Neuron (in vitro differentiated cells): ENCODE measurements at regions not wholly inside any gene's neighbourhood (a gene's known extent, or its start where the extent isn't known, plus 50 kb on each side); places are given as distances from the start of the nearest gene placed in this dataset.

ENCODE experiments used
- H2AFZ ChIP-seq: one replicate; pipeline ENCODE4 v1.6.1; 2013; ENCODE audit warnings: low read depth, mild to moderate bottlenecking, inconsistent platforms, low read length, moderate library complexity
- H3K27me3 ChIP-seq: one replicate; pipeline ENCODE4 v1.6.1; 2013; ENCODE audit warnings: low read length; ENCODE audit not compliant: insufficient read depth
- H3K36me3 ChIP-seq: one replicate; pipeline ENCODE4 v1.6.1; 2013; ENCODE audit warnings: low read length; ENCODE audit not compliant: insufficient read depth
- H3K4me1 ChIP-seq: one replicate; pipeline ENCODE4 v1.6.1; 2013; ENCODE audit warnings: low read length; ENCODE audit not compliant: insufficient read depth
- H3K4me3 ChIP-seq: 2 replicates; pipeline ENCODE4 v1.5.1; 2013; ENCODE audit warnings: mild to moderate bottlenecking, low read length, moderate library complexity
- H3K9me3 ChIP-seq: one replicate; pipeline ENCODE4 v1.6.1; 2013; ENCODE audit warnings: low read length

- H3K27me3 ChIP-seq = no peaks in the 10 kb centered on the region
- H3K4me1 ChIP-seq = no peaks in the 10 kb centered on the region
- no peak overlapping the region for H3K4me3 ChIP-seq
- no peak overlapping the region for H2AFZ ChIP-seq
- no peaks in the 10 kb centered on the region for H3K9me3 ChIP-seq
- H3K36me3 ChIP-seq = no peaks in the 10 kb centered on the region
Measured at GRCh38 chr4:157674699-157675098, 454.2 kb downstream of the GRIA2 start.

- no peaks in the 10 kb centered on the region for H3K27me3 ChIP-seq
- no peak overlapping the region for H2AFZ ChIP-seq
- no peaks in the 10 kb centered on the region for H3K4me1 ChIP-seq
- H3K9me3 ChIP-seq = no peaks in the 10 kb centered on the region
- H3K4me3 ChIP-seq = no peak overlapping the region
- H3K36me3 ChIP-seq = no peaks in the 10 kb centered on the region
Measured at GRCh38 chr4:157667836-157668235, 447.3 kb downstream of the GRIA2 start.

DNA sequence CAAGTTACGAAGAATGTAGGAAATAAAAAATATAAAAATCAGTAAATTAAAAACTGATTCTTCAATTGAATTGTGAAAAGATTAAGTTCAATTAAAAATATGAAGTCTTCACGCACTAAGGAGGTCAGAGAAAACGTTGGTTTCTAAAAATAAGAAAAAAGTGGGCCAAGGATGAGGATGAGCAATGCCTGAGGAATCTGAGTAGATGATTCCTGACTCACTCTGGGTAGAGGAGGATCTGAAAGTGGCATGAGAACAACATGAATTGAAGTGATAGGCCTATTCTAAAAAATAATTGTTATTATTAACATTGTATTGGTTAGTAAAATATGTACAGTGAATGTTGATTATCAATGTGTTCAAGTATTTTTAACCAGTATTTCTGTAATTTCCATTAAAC, 444.2 kb downstream of the GRIA2 start:
- Histone ChIP-seq H3K4me3 (no peak overlapping the region), H3K36me3 (no peaks in the 10 kb centered on the region), H2AFZ (no peak overlapping the region), H3K4me1 (no peaks in the 10 kb centered on the region), H3K9me3 (no peaks in the 10 kb centered on the region), H3K27me3 (no peaks in the 10 kb centered on the region)

DNA sequence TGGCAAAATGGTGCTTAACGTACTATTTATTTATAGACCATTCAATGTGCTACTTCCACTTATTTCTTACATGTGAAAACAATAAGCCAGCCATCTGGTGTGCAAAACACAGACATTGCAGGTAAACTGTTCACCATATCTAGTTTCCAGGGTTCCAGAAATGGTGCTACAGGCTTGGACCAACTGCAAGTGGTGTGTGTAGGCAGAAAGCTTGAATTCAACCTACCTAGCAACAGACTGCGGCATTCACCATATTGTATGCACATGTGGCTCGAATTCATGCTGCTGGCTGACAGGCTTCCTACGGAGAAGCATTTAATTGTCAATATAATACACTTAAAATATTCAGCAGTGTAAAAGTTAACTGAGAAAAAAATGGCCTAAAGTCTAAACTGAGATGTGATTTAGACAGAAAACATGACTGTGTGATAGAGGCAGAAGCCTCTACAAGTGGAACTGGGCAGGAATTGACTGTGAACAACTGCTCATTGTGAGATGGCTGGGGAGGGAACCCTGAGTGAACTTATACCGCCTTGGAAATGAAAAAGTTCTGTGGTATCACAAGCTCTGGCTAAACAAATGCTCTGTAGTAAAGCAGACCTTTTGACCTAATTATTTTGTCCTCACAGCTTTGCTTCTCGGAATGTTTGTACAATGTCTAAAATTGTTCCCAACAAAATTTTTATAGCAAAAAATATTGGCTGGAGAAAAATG, 434.7 kb downstream of the GRIA2 start:
- peak overlapping the region; percentile 57 for H2AFZ ChIP-seq
- no peak overlapping the region for H3K4me3 ChIP-seq
- no peaks in the 10 kb centered on the region for H3K27me3 ChIP-seq

DNA sequence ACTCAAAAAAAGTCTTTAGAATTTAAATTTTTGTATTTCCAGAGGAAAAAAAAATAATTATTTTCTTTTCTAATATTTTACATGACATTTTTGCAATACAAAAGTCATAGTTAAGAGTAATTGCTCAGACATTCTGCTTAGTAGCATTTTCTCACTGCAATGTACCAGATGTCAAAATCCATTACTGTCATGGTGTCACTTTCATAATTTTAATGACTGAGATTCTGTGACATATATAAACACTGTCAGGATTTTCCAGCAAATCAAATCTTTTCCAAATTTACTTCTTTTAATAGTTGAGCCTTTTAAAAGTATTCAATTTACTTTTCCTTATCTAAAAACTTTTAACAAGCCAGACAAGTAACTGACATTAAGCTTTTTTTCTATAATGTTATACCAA, 422.7 kb downstream of the GRIA2 start:
- H3K9me3 ChIP-seq = no peaks in the 10 kb centered on the region
- H3K36me3 ChIP-seq = no peaks in the 10 kb centered on the region
- H3K4me1 ChIP-seq = no peaks in the 10 kb centered on the region
- no peak overlapping the region for H3K4me3 ChIP-seq
- H2AFZ ChIP-seq = no peak overlapping the region
- H3K27me3 ChIP-seq = no peaks in the 10 kb centered on the region

More for the DNA sequence above, 434.7 kb downstream of the GRIA2 start:
- H3K4me1 ChIP-seq = peaks cover 10% of the 10 kb centered on the region
- H3K36me3 ChIP-seq = no peaks in the 10 kb centered on the region
- H3K9me3 ChIP-seq = no peaks in the 10 kb centered on the region

DNA sequence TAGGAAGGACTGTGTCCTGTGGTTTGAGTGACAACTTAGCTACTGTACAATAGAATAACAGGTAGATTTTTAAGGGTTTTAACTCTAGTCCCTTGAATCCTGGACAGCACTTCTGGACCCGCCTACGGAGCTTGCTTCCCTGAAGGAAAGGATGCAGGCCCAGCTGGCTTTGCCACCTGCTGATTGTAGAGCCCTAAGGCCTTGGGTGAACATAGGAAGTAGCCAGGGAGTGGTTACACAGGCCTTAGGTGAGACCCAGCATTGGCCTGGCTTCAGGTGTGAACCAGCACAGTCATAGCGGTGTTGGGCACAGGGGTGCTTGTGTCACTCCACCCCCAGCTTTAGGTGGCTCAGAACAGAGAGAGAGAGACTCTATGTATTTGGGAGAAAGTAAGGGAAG, 413.5 kb downstream of the GRIA2 start:
- no peak overlapping the region for H3K4me3 ChIP-seq
- H2AFZ ChIP-seq = no peak overlapping the region
- H3K27me3 ChIP-seq = no peaks in the 10 kb centered on the region
- H3K4me1 ChIP-seq = no peaks in the 10 kb centered on the region
- H3K9me3 ChIP-seq = no peaks in the 10 kb centered on the region
- H3K36me3 ChIP-seq = no peaks in the 10 kb centered on the region

DNA sequence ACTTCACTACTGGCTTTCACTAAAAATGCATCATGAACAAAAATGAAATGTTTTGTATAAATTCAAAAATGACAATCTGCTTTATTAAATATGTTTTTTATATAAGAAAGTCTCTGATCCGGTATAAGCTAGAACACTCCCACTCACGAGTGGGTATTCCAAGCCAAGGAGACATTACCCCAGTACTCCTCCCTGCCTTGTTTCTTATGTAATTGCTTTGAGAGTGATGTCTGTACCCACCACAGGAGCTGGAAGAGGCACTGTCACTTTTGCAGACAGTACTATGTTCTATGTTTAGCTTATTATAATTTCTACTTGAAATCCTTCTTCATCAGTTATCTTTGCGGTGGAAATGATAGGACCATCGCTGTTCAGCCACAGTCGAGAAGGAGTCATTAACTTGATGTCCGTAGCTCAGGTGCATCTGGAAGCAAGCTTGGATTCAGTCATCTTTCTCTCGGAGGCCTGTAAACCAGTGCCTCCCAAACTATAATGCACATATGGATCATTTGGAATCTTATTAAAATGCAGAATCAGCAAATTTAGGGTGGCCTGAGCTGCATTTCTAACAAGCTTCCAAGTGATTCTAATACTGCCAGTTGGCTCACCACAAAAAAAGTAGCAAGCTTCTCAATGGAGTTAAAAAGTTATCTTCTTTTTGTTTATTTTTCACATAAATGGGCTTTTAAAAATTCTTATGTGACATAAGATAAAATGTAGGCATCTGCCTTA, 396.4 kb downstream of the GRIA2 start:
- Histone ChIP-seq H3K36me3 (no peaks in the 10 kb centered on the region), H3K4me3 (no peak overlapping the region), H3K4me1 (no peaks in the 10 kb centered on the region), H3K27me3 (no peaks in the 10 kb centered on the region), H2AFZ (no peak overlapping the region), H3K9me3 (no peaks in the 10 kb centered on the region)

- no peak overlapping the region for H3K4me3 ChIP-seq
- no peaks in the 10 kb centered on the region for H3K9me3 ChIP-seq
- H3K36me3 ChIP-seq = no peaks in the 10 kb centered on the region
- no peaks in the 10 kb centered on the region for H3K27me3 ChIP-seq
- no peak overlapping the region for H2AFZ ChIP-seq
- no peaks in the 10 kb centered on the region for H3K4me1 ChIP-seq
Measured at GRCh38 chr4:157607996-157608395, 387.5 kb downstream of the GRIA2 start.

- no peaks in the 10 kb centered on the region for H3K4me1 ChIP-seq
- no peaks in the 10 kb centered on the region for H3K36me3 ChIP-seq
- H3K27me3 ChIP-seq = no peaks in the 10 kb centered on the region
- no peak overlapping the region for H2AFZ ChIP-seq
- no peak overlapping the region for H3K4me3 ChIP-seq
- no peaks in the 10 kb centered on the region for H3K9me3 ChIP-seq
Measured at GRCh38 chr4:157600583-157600982, 380.1 kb downstream of the GRIA2 start.

DNA sequence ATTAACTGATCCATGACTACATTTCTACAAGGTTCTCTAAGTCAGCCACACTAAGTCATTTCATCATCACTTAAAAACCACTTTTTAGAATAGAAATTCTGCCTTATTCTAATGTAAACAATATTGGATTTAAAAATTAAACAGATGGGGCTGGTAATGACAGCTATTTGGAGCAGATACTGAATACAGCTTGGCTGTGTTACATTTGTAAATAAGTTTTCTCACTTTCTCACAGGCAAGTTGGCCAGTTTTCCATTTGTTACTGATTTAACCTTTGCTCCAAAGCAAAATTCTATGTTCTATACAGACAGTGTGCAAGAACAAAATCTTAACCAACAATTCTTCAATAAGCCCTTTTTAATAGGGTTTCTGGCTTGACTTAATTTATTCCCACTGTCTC, 370.7 kb downstream of the GRIA2 start:
- H3K36me3 ChIP-seq = no peaks in the 10 kb centered on the region
- H3K4me3 ChIP-seq = no peak overlapping the region
- H3K9me3 ChIP-seq = no peaks in the 10 kb centered on the region
- no peak overlapping the region for H2AFZ ChIP-seq
- H3K27me3 ChIP-seq = no peaks in the 10 kb centered on the region
- H3K4me1 ChIP-seq = no peaks in the 10 kb centered on the region

- Histone ChIP-seq H3K36me3 (no peaks in the 10 kb centered on the region), H3K4me3 (no peak overlapping the region), H3K4me1 (no peaks in the 10 kb centered on the region), H3K27me3 (no peaks in the 10 kb centered on the region), H2AFZ (no peak overlapping the region), H3K9me3 (no peaks in the 10 kb centered on the region)
Measured at GRCh38 chr4:157590679-157591078, 370.2 kb downstream of the GRIA2 start.

- H3K4me1 ChIP-seq = no peaks in the 10 kb centered on the region
- no peak overlapping the region for H2AFZ ChIP-seq
- no peaks in the 10 kb centered on the region for H3K36me3 ChIP-seq
- H3K4me3 ChIP-seq = no peak overlapping the region
- no peaks in the 10 kb centered on the region for H3K27me3 ChIP-seq
- H3K9me3 ChIP-seq = no peaks in the 10 kb centered on the region
Measured at GRCh38 chr4:157587681-157588423, 367.3 kb downstream of the GRIA2 start.

- H3K4me3 ChIP-seq = no peak overlapping the region
- H3K9me3 ChIP-seq = no peaks in the 10 kb centered on the region
- H3K4me1 ChIP-seq = peaks cover 6% of the 10 kb centered on the region
- H2AFZ ChIP-seq = no peak overlapping the region
- no peaks in the 10 kb centered on the region for H3K36me3 ChIP-seq
- H3K27me3 ChIP-seq = no peaks in the 10 kb centered on the region
Measured at GRCh38 chr4:157582141-157582540, 361.6 kb downstream of the GRIA2 start.
